T-cell (primary cell): ENCODE measurements at regions not wholly inside any gene's neighbourhood (a gene's known extent, or its start where the extent isn't known, plus 50 kb on each side); places are given as distances from the start of the nearest gene placed in this dataset.

Experiments
- ATAC-seq, 4 experiments: fragments of 200-7000 bp in 3 of 4; fragments of 150-1000 bp in 1 of 4; cut with Tn5 transposase; replicated peaks in 1 of 4; 1 replicate in 3 of 4; 2 replicates in 1 of 4; pipeline ENCODE4 v1.10.0; 2021; ENCODE audit warnings: moderate library complexity in 3 of 4, mild to moderate bottlenecking in 2 of 4, moderate number of reproducible peaks in 1 of 4
- CTCF ChIA-PET, 2 donors: fragments of 300-600 bp; sonication (Branson Sonifier 250); formaldehyde crosslinking; loops; one replicate each; lab custom pipeline; 2022; ENCODE audit warnings: antibody characterized with exemption in 2 of 2; lab: Charles Lee
- POLR2A ChIA-PET, 2 donors: fragments of 300-600 bp; sonication (Branson Sonifier 250); formaldehyde crosslinking; loops; one replicate each; lab custom pipeline; 2022; ENCODE audit warnings: antibody characterized with exemption in 2 of 2; lab: Charles Lee
- DNase-seq, 35 experiments: peaks; one replicate each; pipeline versions ENCODE4 v3.0.0 to v3.0.0-alpha.2; 2013 to 2023
- H3K27ac ChIP-seq: one replicate; pipeline ENCODE4 v1.5.1; 2013; ENCODE audit warnings: low read length
- H3K27me3 ChIP-seq, 2 experiments: replicated peaks in 1 of 2; 1 replicate in 1 of 2; 2 replicates in 1 of 2; pipeline versions ENCODE4 v1.6.1 to v1.7.0; 2013; ENCODE audit warnings: low read length in 1 of 2, mixed read lengths in 1 of 2; ENCODE audit not compliant: control insufficient read depth in 2 of 2, insufficient read depth in 2 of 2; ENCODE audit errors: extremely low read depth in 1 of 2
- H3K36me3 ChIP-seq, 2 donors: 1 replicate in 1 of 2; 2 replicates in 1 of 2; pipeline versions ENCODE4 v1.6.1 to v1.7.0; 2013; ENCODE audit warnings: low read length in 1 of 2; ENCODE audit not compliant: control insufficient read depth in 2 of 2, insufficient read depth in 1 of 2; ENCODE audit errors: extremely low read depth in 1 of 2
- H3K4me1 ChIP-seq, 2 experiments: 1 replicate in 1 of 2; 2 replicates in 1 of 2; pipeline versions ENCODE4 v1.6.1 to v1.7.0; 2013; ENCODE audit warnings: low read length in 2 of 2, mixed read lengths in 1 of 2; ENCODE audit not compliant: insufficient read depth in 2 of 2, control insufficient read depth in 1 of 2; ENCODE audit errors: extremely low read depth in 1 of 2
- H3K4me3 ChIP-seq, 2 donors: 1 replicate in 1 of 2; 2 replicates in 1 of 2; pipeline versions ENCODE4 v1.5.1 to v1.7.0; 2013; ENCODE audit warnings: mild to moderate bottlenecking in 2 of 2, low read length in 1 of 2, moderate library complexity in 1 of 2; ENCODE audit not compliant: control insufficient read depth in 1 of 2; ENCODE audit errors: extremely low read depth in 1 of 2
- H3K9me3 ChIP-seq: 2 replicates; pipeline ENCODE4 v1.7.0; 2013
- H3K27ac Mint-ChIP-seq, 2 donors: one replicate each; pipeline ENCODE4 v1.8.0; 2020 to 2021; ENCODE audit warnings: mild to moderate bottlenecking in 2 of 2, mixed read lengths in 2 of 2
- H3K27me3 Mint-ChIP-seq, 2 donors: one replicate each; pipeline ENCODE4 v1.8.0; 2021 to 2022; ENCODE audit warnings: mixed read lengths in 2 of 2
- H3K36me3 Mint-ChIP-seq: one replicate; pipeline ENCODE4 v1.8.0; 2021; ENCODE audit warnings: mixed read lengths
- H3K4me1 Mint-ChIP-seq, 3 donors: one replicate each; pipeline ENCODE4 v1.8.0; 2020 to 2022; ENCODE audit warnings: mixed read lengths in 3 of 3, mild to moderate bottlenecking in 1 of 3
- H3K4me3 Mint-ChIP-seq, 3 donors: one replicate each; pipeline ENCODE4 v1.8.0; 2020 to 2022; ENCODE audit warnings: mild to moderate bottlenecking in 3 of 3, mixed read lengths in 3 of 3, moderate library complexity in 3 of 3
- H3K9me3 Mint-ChIP-seq, 3 donors: one replicate each; pipeline ENCODE4 v1.8.0; 2020 to 2022; ENCODE audit warnings: mixed read lengths in 3 of 3
- WGBS: methylation state at CpG from one replicate; pipeline ENCODE4 v1.1.5; 2013; ENCODE audit warnings: missing lambda C conversion rate; ENCODE audit not compliant: insufficient coverage; 5-methylcytosine and 5-hydroxymethylcytosine counted together

DNA sequence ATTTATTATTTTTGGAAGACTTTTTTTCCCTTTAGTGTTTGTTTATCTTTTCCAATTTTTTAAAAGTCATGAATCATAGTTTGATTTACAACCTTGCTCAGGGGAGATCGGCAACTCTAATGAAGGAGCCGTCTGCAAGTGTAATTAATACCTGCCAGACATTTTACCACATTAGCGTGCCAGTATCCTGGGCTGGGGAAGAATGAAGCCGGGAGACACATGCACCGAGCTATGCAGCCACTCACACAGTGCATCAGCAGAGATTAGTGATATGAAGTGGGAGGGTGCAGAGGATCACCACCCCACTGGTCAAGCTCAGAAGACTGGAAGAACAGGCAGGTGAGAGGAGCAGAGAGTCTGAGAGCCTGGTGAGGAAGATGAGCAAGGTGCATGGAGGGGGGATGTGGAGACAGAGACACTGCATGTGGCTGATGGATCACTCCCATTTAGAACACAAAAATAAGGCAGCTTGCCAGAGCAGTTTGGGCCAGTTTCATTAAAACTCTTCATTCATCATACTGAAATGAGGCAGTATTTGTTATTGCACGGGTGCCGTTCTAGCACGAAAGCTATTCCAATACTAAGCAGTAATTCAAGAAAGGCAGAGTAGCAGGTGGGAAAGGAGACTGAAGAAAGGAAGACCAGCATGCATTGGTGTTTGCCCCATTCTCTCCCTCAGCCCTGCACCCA, 821.6 kb downstream of the TUSC7 start:
- no peaks in the 10 kb centered on the region for H3K4me1 Mint-ChIP-seq

GRCh38 chr3:117532268-117532667, 822.7 kb downstream of the TUSC7 start:
- ATAC-seq (no peak), DNase-seq (no peak)
- no peaks in the 10 kb centered on the region for H3K9me3 ChIP-seq
- no peak overlapping the region for H3K27ac Mint-ChIP-seq
- no peaks in the 10 kb centered on the region for H3K4me1 ChIP-seq
- H3K4me1 Mint-ChIP-seq, result no peaks in the 10 kb centered on the region
- no peaks in the 10 kb centered on the region for H3K27me3 ChIP-seq
- H3K36me3 Mint-ChIP-seq, result no peaks in the 10 kb centered on the region
- ChIA-PET POLR2A (no interaction called here), CTCF (no interaction called here)
- H3K27me3 Mint-ChIP-seq, result no peaks in the 10 kb centered on the region
- peaks cover 6 to 35% (median 9%) of the 10 kb centered on the region in 3 donors for H3K9me3 Mint-ChIP-seq
- 93% methylated on average over 2 of the region's 8 CpGs for WGBS
- no peak overlapping the region for H3K4me3 Mint-ChIP-seq
- H3K4me3 ChIP-seq, result no peak overlapping the region
- no peak overlapping the region for H3K27ac ChIP-seq
- H3K36me3 ChIP-seq, result no peaks in the 10 kb centered on the region

More for the DNA sequence above, 821.6 kb downstream of the TUSC7 start:
- H3K4me3 Mint-ChIP-seq, result no peak overlapping the region
- no peaks in the 10 kb centered on the region for H3K36me3 Mint-ChIP-seq
- no peaks in the 10 kb centered on the region for H3K27me3 Mint-ChIP-seq
- CTCF ChIA-PET, result no interaction called here
- no peak overlapping the region for H3K27ac ChIP-seq
- H3K27me3 ChIP-seq, result no peaks in the 10 kb centered on the region
- H3K4me1 ChIP-seq, result no peaks in the 10 kb centered on the region
- WGBS, result no CpG with 5 or more reads among the region's 8 CpGs
- DNase-seq (no peak), ATAC-seq (no peak)
- peaks cover 2 to 26% (median 6%) of the 10 kb centered on the region in 3 donors for H3K9me3 Mint-ChIP-seq
- no peaks in the 10 kb centered on the region for H3K36me3 ChIP-seq
- no peak overlapping the region for H3K4me3 ChIP-seq
- H3K27ac Mint-ChIP-seq, result no peak overlapping the region
- POLR2A ChIA-PET, result no interaction called here
- no peaks in the 10 kb centered on the region for H3K9me3 ChIP-seq

DNA sequence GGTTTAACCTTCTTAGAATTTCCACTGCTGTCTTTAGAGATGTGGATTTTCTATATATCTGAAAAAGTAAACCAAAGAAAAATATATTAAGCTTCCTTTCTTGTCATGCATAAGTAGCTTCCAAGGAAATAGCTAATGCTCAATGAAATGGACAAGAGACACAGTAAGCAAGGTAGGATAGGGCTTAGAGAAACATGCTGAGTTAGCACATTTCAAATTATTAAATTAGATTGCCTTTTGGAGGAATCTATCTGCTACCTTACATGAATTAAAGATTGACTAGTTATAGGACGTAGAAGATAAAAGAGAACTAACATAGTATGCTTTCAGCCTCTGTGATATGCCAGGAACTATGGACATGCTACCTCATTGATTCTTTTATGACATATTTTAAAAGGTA, 824.6 kb downstream of the TUSC7 start:
- no peak overlapping the region for H3K27ac ChIP-seq
- H3K4me3 ChIP-seq, result no peak overlapping the region
- H3K27me3 Mint-ChIP-seq, result no peaks in the 10 kb centered on the region
- H3K9me3 Mint-ChIP-seq, result peaks cover 3 to 24% (median 9%) of the 10 kb centered on the region in 3 donors
- ChIA-PET POLR2A (no interaction called here), CTCF (no interaction called here)
- no peak overlapping the region for H3K27ac Mint-ChIP-seq
- WGBS, result no CpG with 5 or more reads among the region's 1 CpG
- H3K27me3 ChIP-seq, result no peaks in the 10 kb centered on the region
- H3K4me1 Mint-ChIP-seq, result no peaks in the 10 kb centered on the region
- DNase-seq (no peak), ATAC-seq (no peak)
- H3K4me3 Mint-ChIP-seq, result no peak overlapping the region
- no peaks in the 10 kb centered on the region for H3K4me1 ChIP-seq
- H3K9me3 ChIP-seq, result no peaks in the 10 kb centered on the region
- no peaks in the 10 kb centered on the region for H3K36me3 ChIP-seq
- H3K36me3 Mint-ChIP-seq, result no peaks in the 10 kb centered on the region

DNA sequence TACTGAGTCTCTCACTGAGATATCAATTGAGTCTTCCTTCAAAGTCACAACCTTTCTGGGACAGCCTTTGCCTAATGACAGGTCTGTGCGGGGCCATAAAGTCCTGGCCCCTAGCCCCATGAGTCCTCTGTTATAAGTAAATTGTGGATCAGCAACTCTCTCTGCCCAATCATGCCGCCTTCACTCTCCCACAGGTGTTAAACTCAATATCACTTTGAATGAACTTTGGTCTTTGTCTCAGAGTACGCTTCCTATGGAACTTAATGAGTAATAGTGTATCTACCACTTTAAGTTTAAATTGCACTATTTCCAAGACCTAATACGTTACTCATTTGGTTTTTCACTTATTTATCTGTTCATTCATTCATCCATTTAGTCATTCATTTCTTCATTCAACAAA, 826.4 kb downstream of the TUSC7 start:
- WGBS, result no CpG with 5 or more reads among the region's 4 CpGs
- Mint-ChIP-seq H3K36me3 (no peaks in the 10 kb centered on the region), H3K4me3 (no peak overlapping the region), H3K4me1 (no peaks in the 10 kb centered on the region), H3K27ac (no peak overlapping the region), H3K27me3 (no peaks in the 10 kb centered on the region), H3K9me3 (peaks cover 3 to 16% (median 9%) of the 10 kb centered on the region in 3 donors)
- no peak overlapping the region for H3K27ac ChIP-seq
- DNase-seq, result no peak
- no peak for ATAC-seq
- H3K9me3 ChIP-seq, result no peaks in the 10 kb centered on the region
- no peaks in the 10 kb centered on the region for H3K27me3 ChIP-seq
- no peaks in the 10 kb centered on the region for H3K36me3 ChIP-seq
- H3K4me3 ChIP-seq, result no peak overlapping the region
- ChIA-PET POLR2A (no interaction called here), CTCF (no interaction called here)
- H3K4me1 ChIP-seq, result no peaks in the 10 kb centered on the region

DNA sequence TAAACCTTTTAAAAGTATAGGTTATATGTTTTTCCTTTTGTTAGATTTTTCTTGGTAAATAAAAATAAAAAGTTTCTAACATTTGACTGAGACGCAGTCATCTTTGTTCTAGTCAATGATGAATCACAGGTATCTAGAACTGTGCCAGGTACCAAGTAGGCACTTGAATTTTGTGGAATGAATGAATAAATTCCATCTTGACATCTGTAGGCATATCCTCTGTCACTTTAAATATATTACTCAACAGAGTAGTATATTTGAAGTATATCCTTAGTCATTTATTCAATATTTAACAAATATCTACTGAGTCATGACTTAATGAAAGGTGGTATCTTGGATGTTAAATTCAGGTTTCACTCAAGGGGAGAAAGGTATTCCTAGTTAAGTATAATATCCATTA, 828.4 kb downstream of the TUSC7 start:
- Histone ChIP-seq H3K9me3 (no peaks in the 10 kb centered on the region), H3K27ac (no peak overlapping the region), H3K36me3 (no peaks in the 10 kb centered on the region), H3K4me1 (no peaks in the 10 kb centered on the region), H3K4me3 (no peak overlapping the region), H3K27me3 (no peaks in the 10 kb centered on the region)
- Mint-ChIP-seq H3K9me3 (peaks cover 3 to 16% (median 9%) of the 10 kb centered on the region in 3 donors), H3K4me1 (no peaks in the 10 kb centered on the region), H3K27me3 (no peaks in the 10 kb centered on the region), H3K4me3 (no peak overlapping the region), H3K27ac (no peak overlapping the region), H3K36me3 (no peaks in the 10 kb centered on the region)
- ChIA-PET POLR2A (no interaction called here), CTCF (no interaction called here)
- DNase-seq (no peak), ATAC-seq (no peak)
- no CpG with 5 or more reads among the region's 1 CpG for WGBS

DNA sequence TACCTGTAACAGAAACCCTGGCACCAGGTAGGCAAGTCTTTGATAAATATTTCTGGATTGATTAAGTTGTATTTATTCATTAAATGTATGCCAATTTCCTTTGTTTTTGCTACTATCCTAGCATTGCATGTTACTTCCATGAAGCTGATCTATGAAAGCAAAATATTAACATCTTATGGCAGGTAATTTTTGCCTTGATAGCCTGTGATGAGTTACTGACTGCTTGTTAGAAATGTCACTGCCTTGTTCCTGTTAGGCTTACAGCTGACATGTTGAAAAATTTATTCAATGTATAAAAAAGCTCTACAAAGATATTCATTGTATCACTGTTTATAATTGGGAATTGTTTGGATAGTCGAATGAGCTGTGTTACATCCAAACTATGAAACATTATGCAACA, 830.1 kb downstream of the TUSC7 start:
- no CpG with 5 or more reads among the region's 1 CpG for WGBS
- no peaks in the 10 kb centered on the region for H3K36me3 Mint-ChIP-seq
- H3K27me3 ChIP-seq, result no peaks in the 10 kb centered on the region
- H3K4me3 Mint-ChIP-seq, result no peak overlapping the region
- peaks cover 3 to 13% (median 9%) of the 10 kb centered on the region in 3 donors for H3K9me3 Mint-ChIP-seq
- no peaks in the 10 kb centered on the region for H3K9me3 ChIP-seq
- H3K27ac Mint-ChIP-seq, result no peak overlapping the region
- H3K4me3 ChIP-seq, result no peak overlapping the region
- no peak overlapping the region for H3K27ac ChIP-seq
- ChIA-PET POLR2A (no interaction called here), CTCF (no interaction called here)
- DNase-seq (no peak), ATAC-seq (no peak)
- H3K36me3 ChIP-seq, result no peaks in the 10 kb centered on the region
- H3K4me1 Mint-ChIP-seq, result no peaks in the 10 kb centered on the region
- H3K27me3 Mint-ChIP-seq, result no peaks in the 10 kb centered on the region
- no peaks in the 10 kb centered on the region for H3K4me1 ChIP-seq
